OCI-LY7 (cell line): ENCODE measurements at regions not wholly inside any gene's neighbourhood (a gene's known extent, or its start where the extent isn't known, plus 50 kb on each side); places are given as distances from the start of the nearest gene placed in this dataset.

Source experiments
- BruUV-seq: library from RNA; stranded (reverse); fragments of 400-500 nt; replicated peaks from 2 replicates; lab custom pipeline; 2021; lab: Mats Ljungman, UMichigan
- CTCF ChIA-PET: fragments of 300-600 bp; sonication (Branson Sonifier 250); formaldehyde crosslinking; loops from one replicate; lab custom pipeline; 2022; ENCODE audit warnings: antibody characterized with exemption; ENCODE audit not compliant: unreplicated experiment; lab: Charles Lee
- POLR2A ChIA-PET: fragments of 300-600 bp; sonication (Branson Sonifier 250); formaldehyde crosslinking; loops from one replicate; lab custom pipeline; 2022; ENCODE audit warnings: antibody characterized with exemption; lab: Charles Lee
- DNase-seq: peaks from one replicate; pipeline ENCODE4 v3.0.0-alpha.2; 2015; ENCODE audit warnings: low spot score
- H2AFZ ChIP-seq: fragments of 200-600 bp; sonication (generic), shearing (Covaris generic); 2 replicates; pipeline ENCODE4 v1.6.1; 2014; ENCODE audit warnings: mild to moderate bottlenecking, antibody characterized with exemption, low read length, moderate library complexity
- H3K27ac ChIP-seq: fragments of 200-600 bp; sonication (generic); 2 replicates; pipeline ENCODE4 v1.5.1; 2014; ENCODE audit warnings: mixed run types, low read depth, mild to moderate bottlenecking, moderate library complexity, low read length, inconsistent platforms; ENCODE audit not compliant: poor library complexity, severe bottlenecking
- H3K36me3 ChIP-seq: fragments of 200-600 bp; sonication (generic); 2 replicates; pipeline ENCODE4 v1.6.1; 2014; ENCODE audit warnings: mild to moderate bottlenecking, antibody characterized with exemption, low read length, moderate library complexity, mixed read lengths; ENCODE audit not compliant: insufficient read depth
- H3K4me1 ChIP-seq: fragments of 200-600 bp; sonication (generic); 2 replicates; pipeline ENCODE4 v1.5.1; 2014; ENCODE audit warnings: mild to moderate bottlenecking, low read length; ENCODE audit not compliant: insufficient read depth, poor library complexity, severe bottlenecking
- H3K4me2 ChIP-seq: fragments of 200-600 bp; sonication (generic); 2 replicates; pipeline ENCODE4 v1.6.1; 2014; ENCODE audit warnings: mild to moderate bottlenecking, low read length
- H3K4me3 ChIP-seq: fragments of 200-600 bp; sonication (generic); 2 replicates; pipeline ENCODE4 v1.5.1; 2014; ENCODE audit warnings: mild to moderate bottlenecking, low read depth, low read length; ENCODE audit not compliant: poor library complexity, severe bottlenecking
- H3K79me2 ChIP-seq: fragments of 200-600 bp; sonication (generic); 2 replicates; pipeline ENCODE4 v1.6.1; 2016; ENCODE audit warnings: low read depth, mild to moderate bottlenecking, low read length, moderate library complexity, mixed read lengths; ENCODE audit not compliant: insufficient read depth
- H3K9me2 ChIP-seq: fragments of 200-600 bp; sonication (generic); 2 replicates; pipeline ENCODE4 v1.6.1; 2016; ENCODE audit warnings: mild to moderate bottlenecking, low read length, mixed read lengths; ENCODE audit not compliant: insufficient read depth
- H3K9me3 ChIP-seq: fragments of 200-600 bp; sonication (generic); 2 replicates; pipeline ENCODE4 v1.6.1; 2014; ENCODE audit warnings: mild to moderate bottlenecking, mixed run types, low read length, mixed read lengths
- H4K20me1 ChIP-seq: fragments of 200-600 bp; sonication (generic); 2 replicates; pipeline ENCODE4 v1.6.1; 2014; ENCODE audit warnings: mild to moderate bottlenecking, antibody characterized with exemption, low read length, moderate library complexity, mixed read lengths; ENCODE audit not compliant: insufficient read depth
- EZH2phosphoT487 ChIP-seq: fragments of 200-600 bp; sonication (generic); IDR thresholded peaks from 2 replicates; pipeline ENCODE4 v1.6.1; 2018; ENCODE audit warnings: low read depth, borderline replicate concordance, mild to moderate bottlenecking, mixed run types, antibody characterized with exemption, low read length, moderate library complexity, mixed read lengths
- intact Hi-C: fragments of 100-400 bp; cut with micrococcal nuclease; formaldehyde crosslinking; loops from one replicate; pipeline ENCODE4 v1.10.0; 2022; ENCODE audit not compliant: unreplicated experiment
- TF ChIP-seq, protein P1 (sequence below): fragments of 200-600 bp; sonication (generic); conservative IDR thresholded peaks from 2 replicates; pipeline ENCODE4 v1.5.1; 2014; ENCODE audit warnings: mild to moderate bottlenecking, antibody characterized with exemption, low read length, moderate library complexity, mixed read lengths

DNA sequence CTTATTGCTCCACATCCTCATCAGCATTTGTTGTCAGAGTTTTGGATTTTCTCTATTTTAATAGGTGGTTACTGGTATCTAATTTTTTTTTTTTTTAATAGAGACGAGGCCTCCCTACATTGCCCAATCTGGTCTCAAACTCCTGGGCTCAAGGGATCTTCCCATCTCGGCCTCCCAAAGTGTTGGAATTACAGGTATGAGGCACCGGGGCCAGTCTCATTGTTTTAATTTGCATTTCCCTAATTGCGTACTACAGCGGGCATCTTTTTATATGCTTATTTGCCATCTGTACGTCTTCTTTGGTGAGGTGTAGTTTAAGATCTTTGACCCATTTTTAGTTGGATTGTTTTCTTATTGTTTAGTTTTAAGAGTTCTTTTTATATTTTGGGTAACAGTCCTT is 210.4 kb upstream of the SULF2 start:
- Histone ChIP-seq H3K9me2 (no peaks in the 10 kb centered on the region), H2AFZ (no peak overlapping the region), H4K20me1 (no peaks in the 10 kb centered on the region), H3K4me1 (no peaks in the 10 kb centered on the region), H3K36me3 (peaks cover 16% of the 10 kb centered on the region; the same call in 1 of the 2 replicates), H3K4me3 (no peak overlapping the region), H3K79me2 (no peaks in the 10 kb centered on the region), H3K4me2 (no peak overlapping the region), H3K9me3 (peaks cover 34% of the 10 kb centered on the region), H3K27ac (no peak overlapping the region)
- intact Hi-C loops: no loop called here
- ChIA-PET POLR2A (interaction anchor here (1.1 kb wide), 1 partner anchor 19 kb away, joined by 3 read pairs; no protein-coding TSS in a partner anchor), CTCF (no interaction called here)
- TF ChIP-seq EZH2phosphoT487: no peak
- TF ChIP-seq, protein P1, sequence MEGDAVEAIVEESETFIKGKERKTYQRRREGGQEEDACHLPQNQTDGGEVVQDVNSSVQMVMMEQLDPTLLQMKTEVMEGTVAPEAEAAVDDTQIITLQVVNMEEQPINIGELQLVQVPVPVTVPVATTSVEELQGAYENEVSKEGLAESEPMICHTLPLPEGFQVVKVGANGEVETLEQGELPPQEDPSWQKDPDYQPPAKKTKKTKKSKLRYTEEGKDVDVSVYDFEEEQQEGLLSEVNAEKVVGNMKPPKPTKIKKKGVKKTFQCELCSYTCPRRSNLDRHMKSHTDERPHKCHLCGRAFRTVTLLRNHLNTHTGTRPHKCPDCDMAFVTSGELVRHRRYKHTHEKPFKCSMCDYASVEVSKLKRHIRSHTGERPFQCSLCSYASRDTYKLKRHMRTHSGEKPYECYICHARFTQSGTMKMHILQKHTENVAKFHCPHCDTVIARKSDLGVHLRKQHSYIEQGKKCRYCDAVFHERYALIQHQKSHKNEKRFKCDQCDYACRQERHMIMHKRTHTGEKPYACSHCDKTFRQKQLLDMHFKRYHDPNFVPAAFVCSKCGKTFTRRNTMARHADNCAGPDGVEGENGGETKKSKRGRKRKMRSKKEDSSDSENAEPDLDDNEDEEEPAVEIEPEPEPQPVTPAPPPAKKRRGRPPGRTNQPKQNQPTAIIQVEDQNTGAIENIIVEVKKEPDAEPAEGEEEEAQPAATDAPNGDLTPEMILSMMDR: no peak
- BruUV-seq: no TSS peak
- no peak for DNase-seq

DNA sequence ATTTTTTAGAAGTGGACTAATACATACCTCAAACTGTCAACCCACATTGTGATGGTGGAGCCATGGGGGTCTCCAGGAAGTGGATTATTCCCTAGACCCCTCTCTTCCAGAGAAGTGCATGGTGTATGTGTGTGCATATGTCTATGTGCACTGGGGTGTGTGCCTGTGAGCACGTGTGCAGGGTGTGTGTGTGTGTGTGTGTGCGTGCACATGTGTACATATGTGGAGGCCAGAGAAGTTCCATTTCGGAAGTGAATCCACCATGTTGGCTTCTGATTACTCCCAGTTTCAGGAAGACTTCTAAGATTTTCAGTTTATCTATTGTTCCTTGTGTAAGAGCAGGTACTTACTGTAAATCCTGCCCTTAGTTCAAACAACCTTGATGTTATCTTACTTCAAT is 208.5 kb upstream of the SULF2 start:
- CTCF ChIA-PET: no interaction called here
- POLR2A ChIA-PET: no interaction called here
- Histone ChIP-seq H3K4me1 (peaks cover under 1% of the 10 kb centered on the region), H4K20me1 (no peaks in the 10 kb centered on the region), H3K4me2 (no peak overlapping the region), H2AFZ (no peak overlapping the region), H3K36me3 (peaks cover 12% of the 10 kb centered on the region; the same call in 1 of the 2 replicates), H3K27ac (no peak overlapping the region), H3K79me2 (0 out of 2 replicates have a peak, but pooled peaks cover 3% of the 10 kb centered on the region), H3K4me3 (no peak overlapping the region), H3K9me2 (no peaks in the 10 kb centered on the region), H3K9me3 (peaks cover 22% of the 10 kb centered on the region)
- TF ChIP-seq, protein P1: no peak
- TF ChIP-seq EZH2phosphoT487: no peak
- BruUV-seq: no TSS peak
- no peak for DNase-seq
- intact Hi-C loops: no loop called here

DNA sequence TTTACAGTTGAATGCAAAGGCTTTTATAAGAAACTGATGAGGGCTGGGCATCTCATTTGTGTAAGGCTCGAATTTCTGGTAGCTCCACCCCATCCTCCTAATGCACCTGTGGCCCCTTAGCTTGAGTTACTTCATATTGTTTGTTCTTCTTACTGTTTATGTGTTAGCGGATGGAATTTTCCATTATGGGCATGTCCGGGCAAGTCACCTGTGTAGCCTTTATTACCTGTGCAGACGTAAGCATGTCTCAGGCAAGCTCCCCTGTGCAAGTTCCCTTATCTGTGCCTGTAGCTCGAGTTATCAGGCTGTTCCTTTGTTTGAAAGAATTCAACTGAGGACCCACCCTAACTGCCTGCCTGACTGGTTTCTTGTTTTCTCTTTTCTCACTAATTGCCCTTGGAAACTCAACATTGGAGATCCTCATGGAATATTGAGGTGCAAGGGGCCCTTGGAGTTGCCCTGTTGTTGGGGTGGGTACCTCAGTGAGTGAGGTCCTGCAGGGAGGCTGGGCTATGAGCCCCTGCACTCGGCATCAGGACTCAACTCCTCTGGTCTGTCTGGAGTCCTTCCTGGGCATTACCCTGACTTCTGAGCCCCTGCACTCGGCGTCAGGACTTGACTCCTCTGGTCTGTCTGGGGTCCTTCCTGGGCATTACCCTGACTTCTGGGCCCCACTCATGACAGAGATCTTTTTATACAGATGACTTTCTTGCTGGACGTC is 207.9 kb upstream of the SULF2 start:
- no peaks in the 10 kb centered on the region for H4K20me1 ChIP-seq
- no peak overlapping the region for H3K4me2 ChIP-seq
- TF ChIP-seq, protein P1: no peak
- TF ChIP-seq EZH2phosphoT487: no peak
- intact Hi-C loops: no loop called here
- no peaks in the 10 kb centered on the region for H3K9me2 ChIP-seq
- ChIA-PET CTCF (no interaction called here), POLR2A (interaction anchor here (0.6 to 3.4 kb wide), 2 partner anchors 10 to 1174 kb away, joined by 3 to 9 read pairs; no protein-coding TSS in a partner anchor)
- peaks cover 5% of the 10 kb centered on the region for H3K4me1 ChIP-seq
- peaks cover 12% of the 10 kb centered on the region; the same call in 1 of the 2 replicates for H3K36me3 ChIP-seq
- no peak overlapping the region for H2AFZ ChIP-seq
- H3K4me3 ChIP-seq: no peak overlapping the region
- H3K79me2 ChIP-seq: 0 out of 2 replicates have a peak, but pooled peaks cover 3% of the 10 kb centered on the region
- BruUV-seq: no TSS peak
- no peak for DNase-seq
- H3K27ac ChIP-seq: no peak overlapping the region
- H3K9me3 ChIP-seq: peaks cover 22% of the 10 kb centered on the region
